Left ventricle myocardium superior (tissue), 1 donor: ENCODE measurements at regions not wholly inside any gene's neighbourhood (a gene's known extent, or its start where the extent isn't known, plus 50 kb on each side); places are given as distances from the start of the nearest gene placed in this dataset.
"Not testable (repeated sequence)": the region's sequence is repeated elsewhere in the genome, so short reads cannot be mapped to it uniquely, and the experiment has no call there.

Experiments
- ATAC-seq: fragments of 200-7000 bp; cut with Tn5 transposase; one replicate; pipeline ENCODE4 v1.9.1; 2020; ENCODE audit warnings: mild to moderate bottlenecking, moderate library complexity
- DNase-seq: peaks from one replicate; pipeline ENCODE4 v3.0.0-alpha.2; 2020
- intact Hi-C: fragments of 100-400 bp; cut with micrococcal nuclease; formaldehyde crosslinking; loops from one replicate; pipeline ENCODE4 v1.11.0; 2022
- donor health status: DM: no; HTN: yes; CAD: no; lungs with severe emphysema.

DNA sequence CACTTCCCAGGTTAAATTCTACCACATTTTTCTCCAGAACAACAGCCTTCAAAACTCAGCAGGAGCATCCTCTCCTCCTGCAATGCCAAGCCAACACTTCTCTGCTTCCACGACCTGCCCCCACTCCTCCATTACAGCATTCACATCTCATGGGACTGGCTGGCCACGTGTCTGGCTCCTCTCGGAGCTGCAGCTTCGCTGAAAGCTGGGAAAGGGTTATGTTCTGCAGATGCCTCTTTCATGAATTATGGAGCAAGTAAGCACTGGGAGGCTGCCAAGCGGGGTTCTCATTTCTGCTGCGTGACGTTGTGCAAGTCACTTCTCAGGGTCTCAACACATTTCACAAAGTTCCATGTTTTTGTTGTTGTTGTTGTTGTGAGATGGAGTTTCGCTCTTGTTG, 142.2 kb upstream of the RFLNA start:
- ATAC-seq (no peak), DNase-seq (no peak)
- intact Hi-C loops, result no loop called here

DNA sequence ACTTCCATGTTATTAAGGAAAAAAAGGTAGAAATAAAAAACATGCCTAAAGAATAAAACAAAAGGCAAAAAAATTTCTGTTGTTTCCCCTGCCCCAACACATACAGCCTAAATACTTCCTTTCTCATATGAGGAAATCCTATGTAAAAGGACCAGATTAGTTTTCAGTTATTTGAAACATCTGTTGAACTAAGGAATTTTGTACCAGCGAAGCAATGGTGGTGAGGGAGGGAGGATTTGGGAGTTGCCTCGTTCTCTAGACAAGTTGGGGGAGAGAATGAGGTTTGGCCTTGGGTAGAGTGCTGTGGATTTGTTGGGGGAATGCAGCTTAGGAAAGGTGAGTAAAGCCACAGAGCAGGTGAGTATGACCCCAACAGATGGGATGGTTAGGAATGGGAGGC, 141.5 kb upstream of the RFLNA start:
- ATAC-seq, result no peak
- no peak for DNase-seq
- intact Hi-C loops, result no loop called here

DNA sequence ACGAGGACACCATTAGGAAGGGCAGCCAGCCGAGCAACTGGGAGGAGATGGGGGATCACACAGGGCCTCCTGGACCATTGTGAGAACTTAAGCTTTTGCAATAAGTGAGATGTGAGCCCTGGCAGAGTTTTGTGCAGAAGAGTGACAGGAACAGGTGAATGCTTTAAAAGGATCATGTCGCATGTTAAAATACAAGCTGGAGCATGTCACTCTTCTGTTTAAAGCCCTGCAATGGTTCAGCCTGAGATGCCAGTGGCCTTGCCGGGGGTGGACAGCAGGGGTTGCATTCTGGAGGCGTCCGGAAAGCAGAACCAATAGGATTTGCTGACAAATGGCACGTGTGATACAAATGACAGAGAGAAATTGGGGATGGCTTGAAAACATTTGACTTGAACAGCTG, 137.5 kb upstream of the RFLNA start:
- intact Hi-C loops, result no loop called here

DNA sequence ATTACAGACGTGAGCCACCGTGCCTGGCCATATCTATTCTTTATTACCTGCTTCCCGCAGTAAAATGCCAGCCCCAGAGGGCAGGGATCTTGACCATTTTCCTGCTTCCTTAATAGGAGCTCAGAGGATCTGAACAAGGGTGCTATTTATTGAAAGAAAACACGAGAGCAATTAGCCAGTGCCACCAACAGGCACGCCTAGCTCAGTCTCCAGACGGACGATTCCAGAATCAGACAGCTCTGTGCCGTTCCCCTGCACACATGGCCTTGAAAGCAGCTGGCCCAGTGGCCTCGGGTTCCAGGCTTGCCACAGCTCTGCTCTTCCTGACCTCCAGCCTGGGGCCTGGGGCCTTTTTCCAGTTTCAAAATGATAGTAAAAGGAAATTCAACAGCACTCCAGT, 135.2 kb upstream of the RFLNA start:
- intact Hi-C loops, result no loop called here
- ATAC-seq, result no peak
- DNase-seq, result no peak

More for the DNA sequence above, 137.5 kb upstream of the RFLNA start:
- DNase-seq (no peak), ATAC-seq (no peak)

DNA sequence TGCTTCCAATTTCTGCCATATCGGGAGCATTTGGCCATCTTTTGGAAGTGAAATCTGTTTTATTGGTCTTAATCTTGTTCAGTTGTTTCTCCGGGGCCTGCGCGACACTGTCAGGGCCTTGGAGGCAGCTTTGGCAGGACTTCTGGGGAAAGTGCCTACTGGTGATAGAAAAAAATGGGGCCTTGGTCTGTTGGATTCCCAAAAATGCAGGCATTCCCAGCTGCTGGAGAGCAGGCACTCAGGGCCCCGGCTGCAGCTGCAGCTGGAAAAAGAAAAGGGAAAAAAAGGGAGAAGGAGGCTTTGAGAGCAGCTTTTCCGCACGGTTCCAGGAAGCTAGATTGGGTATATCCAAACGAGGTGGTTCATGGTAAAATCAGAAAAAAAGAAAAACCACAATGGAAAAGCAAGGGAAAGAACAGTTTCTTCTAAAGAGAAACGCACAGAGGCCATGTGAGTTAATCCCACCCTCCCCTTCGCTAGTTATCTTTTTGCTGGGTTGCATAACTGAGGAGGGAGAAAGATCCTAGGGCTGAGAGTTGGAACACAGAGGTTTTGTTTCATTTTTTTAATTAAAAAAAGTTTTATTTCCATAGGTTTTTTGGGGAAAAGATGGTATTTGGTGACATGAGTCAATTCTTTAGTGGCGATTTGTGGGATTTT, 134.7 kb upstream of the RFLNA start:
- ATAC-seq, result peak; percentile 27
- intact Hi-C loops, result no loop called here

DNA sequence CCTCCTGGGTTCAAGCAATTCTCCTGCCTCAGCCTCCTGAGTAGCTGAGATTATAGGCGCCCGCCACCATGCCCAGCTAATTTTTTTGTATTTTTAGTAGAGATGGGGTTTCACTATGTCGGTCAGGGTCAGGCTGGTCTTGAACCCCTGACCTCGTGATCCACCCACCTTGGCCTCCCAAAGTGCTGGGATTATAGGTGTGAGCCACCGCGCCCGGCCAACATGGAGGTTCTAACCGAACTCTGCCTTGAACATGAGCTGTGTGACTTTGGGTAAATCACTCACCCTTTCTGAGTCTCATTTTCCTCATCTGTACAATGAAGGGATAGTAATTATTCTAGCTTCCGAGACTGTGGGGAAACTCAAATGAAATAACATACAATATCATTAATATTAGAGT, 133.5 kb upstream of the RFLNA start:
- ATAC-seq, intact Hi-C loops, DNase-seq: not testable (repeated sequence)

More for the DNA sequence above, 134.7 kb upstream of the RFLNA start:
- no peak for DNase-seq

DNA sequence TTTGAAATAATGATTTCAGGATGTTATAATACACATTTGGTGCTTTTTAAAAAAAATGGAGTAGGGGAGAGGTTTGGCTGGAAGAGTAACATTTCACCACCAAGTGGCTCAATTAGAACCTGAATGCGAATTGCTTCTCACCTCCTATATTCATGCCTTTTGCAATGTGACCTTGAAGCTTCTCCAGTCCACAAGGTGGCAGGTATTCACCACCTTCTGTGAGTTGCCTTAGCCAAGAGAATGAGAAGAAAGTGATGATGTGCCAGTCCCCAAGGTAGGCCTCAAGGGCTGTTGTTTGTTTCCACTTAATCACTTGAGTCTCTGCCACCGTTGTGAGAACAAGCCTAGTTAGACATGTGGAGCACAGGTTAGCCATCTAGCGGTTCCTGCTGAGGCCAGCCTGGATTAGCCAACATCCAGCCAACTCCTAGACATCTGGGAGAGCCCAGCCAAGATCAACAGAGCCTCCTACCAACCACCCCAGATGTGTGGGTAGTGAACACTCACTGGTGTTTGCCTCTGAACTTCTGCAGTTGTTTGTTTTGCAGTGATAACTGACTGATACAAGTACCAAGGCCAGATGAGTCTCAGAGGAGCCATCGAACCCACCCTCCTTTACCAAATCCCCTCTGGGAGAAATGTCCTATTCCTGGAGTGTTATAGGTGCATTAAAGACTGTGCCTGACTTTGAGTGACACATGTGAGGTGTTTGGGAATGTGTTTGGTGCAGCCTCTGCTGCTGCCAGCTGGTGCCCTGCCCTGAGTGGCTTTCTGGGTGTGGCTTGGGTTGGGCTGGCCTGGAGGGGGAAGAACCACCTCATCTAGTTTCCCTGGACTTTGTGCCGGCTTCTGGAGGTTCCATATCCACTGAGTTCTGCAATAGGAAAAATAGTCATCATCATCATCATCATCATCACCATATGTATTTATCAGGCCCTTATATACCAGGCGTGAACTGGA, 132.5 kb upstream of the RFLNA start:
- ATAC-seq (no peak), DNase-seq (no peak)
- intact Hi-C loops, result no loop called here

DNA sequence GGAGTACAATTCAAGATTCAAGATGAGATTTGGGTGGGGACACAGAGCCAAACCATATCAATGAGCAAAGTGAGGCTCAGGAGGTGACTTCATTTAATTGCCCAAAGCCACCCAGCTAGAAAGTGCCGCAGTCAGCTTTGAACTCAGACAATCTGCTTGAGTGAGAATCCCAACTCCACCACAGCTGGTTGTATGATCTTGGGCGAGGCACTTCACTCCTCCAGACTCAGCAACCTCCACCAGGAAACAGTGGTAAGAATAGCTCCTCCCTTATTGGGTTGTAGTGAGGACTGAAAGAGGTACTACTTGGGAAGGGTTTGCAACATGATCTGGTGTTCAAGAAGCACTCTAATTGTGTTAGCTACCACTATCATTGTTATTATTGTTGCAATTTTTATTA, 129.2 kb upstream of the RFLNA start:
- DNase-seq (no peak), ATAC-seq (no peak)
- intact Hi-C loops, result no loop called here

DNA sequence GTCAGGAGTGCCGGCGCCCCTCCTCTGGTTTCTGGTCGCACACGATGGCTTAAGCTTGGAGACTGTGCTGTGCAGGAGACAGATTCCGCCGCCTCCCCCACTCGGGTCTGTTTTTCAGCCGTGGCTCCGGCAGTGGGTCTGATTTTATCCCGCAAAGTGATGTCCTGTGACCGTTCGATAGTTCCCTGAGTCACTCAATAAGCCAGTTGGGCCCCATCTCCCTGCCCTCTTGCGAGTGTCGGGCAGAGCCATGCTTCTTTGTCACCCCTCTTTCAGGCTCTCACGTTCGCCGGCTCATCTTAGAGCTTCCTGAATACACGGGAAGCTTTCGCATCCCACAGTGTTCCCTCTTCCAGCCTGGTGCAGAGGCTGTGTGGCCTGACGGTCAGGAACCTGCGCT, 127.8 kb upstream of the RFLNA start:
- ATAC-seq, result no peak
- DNase-seq, result no peak
- intact Hi-C loops, result no loop called here

DNA sequence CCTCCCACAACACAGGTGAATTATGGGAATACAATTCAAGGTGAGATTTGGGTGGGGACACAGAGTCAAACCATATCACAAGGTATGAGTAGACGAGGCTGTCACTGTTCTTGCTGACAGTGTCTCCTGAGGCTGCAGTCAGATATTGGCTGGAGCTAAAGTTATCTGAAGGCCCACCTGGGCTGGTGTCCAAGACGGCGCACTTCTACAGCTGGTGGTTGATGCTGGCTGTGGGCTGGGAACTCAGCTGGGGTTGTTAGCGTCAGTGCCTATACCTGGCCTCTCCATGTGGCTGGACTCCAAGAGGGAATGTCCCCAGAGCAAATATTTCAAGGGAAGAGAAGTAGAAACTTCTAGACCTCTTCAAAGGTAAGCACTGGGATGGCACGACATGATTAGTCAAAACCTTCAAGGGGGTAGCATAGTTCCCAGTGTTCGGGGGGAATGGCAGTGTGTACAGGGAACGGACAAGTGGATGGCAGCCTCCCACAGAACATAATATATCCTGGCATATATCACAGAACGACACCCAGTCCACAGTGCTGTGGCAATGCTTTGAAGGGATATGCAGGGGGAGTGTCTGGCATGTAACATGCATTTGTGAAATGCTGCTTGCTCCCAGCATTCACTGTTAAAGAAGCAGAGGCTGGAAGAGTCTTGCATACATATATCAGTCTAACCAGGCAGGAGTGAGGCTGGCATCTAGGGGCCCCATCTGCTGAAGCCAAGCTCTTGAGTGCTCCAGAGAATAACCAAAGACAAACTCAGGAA, 126.7 kb upstream of the RFLNA start:
- intact Hi-C loops, result no loop called here
- DNase-seq, result no peak
- ATAC-seq, result peak; percentile 62

DNA sequence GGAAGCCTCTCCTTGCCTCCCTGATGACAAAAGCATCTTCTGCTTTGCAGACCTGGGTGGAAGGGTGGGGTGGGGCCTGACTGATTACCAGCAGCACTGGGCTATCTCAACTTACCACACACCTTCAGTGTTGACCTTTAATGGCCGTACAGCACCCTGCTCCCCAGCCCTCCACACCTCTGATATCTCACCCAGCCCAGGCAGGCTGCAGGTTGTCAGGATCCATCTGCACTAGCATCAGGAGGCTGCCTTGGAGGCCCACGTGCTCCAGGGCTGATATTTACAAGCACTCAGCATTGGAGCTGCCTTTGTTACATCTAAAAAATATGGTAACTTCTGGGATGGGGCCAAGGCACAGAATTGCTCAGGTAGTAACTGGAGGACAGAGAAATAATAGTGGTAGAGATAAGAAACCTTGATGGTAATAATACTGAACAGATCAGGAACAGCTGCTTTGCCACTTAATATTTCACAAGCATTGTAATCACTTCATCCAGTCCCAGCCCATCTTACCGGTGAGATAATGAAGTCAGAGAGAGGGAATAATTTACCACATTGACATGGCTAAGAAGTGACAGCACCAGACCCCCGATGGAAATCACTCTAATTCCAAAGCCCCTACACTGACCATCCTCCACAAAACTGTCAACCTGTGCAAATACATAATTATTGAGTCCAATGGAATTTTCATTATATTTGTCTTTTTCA, 125.2 kb upstream of the RFLNA start:
- ATAC-seq (no peak), DNase-seq (no peak)
- intact Hi-C loops, result no loop called here

DNA sequence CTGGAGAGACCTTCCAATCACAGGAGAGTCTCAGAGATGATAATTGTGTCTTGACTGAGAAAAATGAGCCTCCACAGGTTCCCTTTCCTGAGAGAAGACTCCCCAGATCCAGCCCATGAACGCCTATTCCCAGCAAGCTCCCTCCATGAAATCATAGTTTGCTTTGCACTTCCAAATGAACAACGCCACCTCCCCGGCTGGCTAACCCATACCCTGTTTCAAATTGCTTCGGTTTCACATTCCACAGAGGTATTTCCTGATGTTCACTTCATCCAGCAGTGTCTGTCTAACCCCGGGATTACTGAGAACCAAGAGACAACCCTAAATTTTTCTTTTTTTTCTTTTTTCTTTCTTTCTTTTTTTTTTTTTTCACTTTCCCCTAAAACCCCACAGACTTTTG, 124.1 kb upstream of the RFLNA start:
- intact Hi-C loops, result no loop called here
- no peak for ATAC-seq

DNA sequence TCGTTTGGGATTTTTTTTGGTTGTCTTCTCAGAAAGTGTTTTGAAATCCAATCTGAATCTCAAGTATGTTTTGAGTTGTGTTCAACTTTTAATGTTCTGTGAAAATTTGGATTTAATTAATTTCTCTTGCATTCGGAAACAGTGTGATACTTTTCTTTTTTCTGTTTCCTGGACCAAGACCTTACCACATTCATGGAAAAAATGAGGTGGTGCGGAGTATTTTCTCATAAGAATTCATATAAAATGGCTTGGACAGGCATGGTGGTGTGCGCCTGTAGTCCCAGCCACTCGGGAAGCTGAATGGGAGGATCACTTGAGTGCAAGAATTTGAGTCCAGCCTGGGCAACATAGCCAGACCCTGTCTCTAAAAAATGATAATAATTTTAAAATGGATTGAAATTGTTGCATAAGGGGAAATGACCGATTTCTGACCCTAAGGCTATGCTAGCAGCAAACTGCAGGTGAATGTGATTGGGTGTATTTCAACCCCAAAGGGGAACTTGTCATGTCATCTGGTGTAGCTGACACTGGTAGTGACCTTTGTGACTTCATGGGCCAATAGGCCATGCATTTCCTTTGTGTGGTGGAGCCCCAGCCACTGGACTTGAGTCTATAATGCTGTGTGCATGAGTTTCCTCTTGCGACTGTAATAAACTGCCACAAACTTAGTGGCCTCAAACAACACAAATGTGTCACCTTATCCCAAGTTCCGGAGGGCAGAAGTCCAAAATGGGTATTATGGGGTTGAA, 123.5 kb upstream of the RFLNA start:
- intact Hi-C loops, result no loop called here
- ATAC-seq, result no peak
- DNase-seq, result no peak

More for the DNA sequence above, 124.1 kb upstream of the RFLNA start:
- DNase-seq, result no peak

DNA sequence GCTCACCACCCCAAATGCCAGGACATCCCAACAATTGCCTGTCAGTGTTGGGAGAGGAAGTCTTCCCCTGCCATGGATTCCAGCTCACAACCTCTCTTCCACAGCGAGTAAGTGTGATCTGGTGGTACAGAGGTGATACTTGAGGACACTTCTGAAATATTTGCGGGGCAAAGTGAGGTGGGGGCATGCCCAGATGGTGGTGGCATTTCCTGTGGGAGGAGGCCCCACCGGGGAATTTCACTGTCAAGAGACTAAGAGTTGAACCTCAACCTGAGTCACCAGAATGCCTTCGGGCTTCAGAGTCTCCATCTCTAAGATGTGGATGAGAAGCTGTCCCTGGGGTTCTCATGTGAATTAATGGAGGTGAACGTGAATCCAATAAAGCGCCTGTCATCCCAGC, 122.3 kb upstream of the RFLNA start:
- intact Hi-C loops, result no loop called here

DNA sequence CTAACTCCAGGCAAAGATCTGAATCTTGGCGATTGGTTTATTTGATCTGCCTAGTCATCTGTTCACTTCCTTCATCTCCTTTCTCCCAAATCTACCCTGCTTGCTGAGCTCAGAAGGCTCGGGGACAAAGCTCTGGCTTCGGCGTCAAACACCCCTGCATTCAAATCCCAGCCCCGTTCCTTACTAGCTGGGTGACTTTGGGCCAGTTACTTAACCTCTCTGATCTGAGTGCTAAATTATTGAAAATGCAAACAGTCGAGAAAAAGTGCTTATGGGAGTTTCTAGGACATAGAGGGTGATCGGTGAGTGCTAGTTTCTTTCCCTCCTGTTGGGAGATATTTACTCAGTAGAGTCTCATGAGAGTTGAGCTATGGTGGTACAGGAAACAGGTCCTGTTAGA, 121.2 kb upstream of the RFLNA start:
- ATAC-seq (no peak), DNase-seq (no peak)
- intact Hi-C loops, result no loop called here

More for the DNA sequence above, 122.3 kb upstream of the RFLNA start:
- ATAC-seq, result no peak
- no peak for DNase-seq

DNA sequence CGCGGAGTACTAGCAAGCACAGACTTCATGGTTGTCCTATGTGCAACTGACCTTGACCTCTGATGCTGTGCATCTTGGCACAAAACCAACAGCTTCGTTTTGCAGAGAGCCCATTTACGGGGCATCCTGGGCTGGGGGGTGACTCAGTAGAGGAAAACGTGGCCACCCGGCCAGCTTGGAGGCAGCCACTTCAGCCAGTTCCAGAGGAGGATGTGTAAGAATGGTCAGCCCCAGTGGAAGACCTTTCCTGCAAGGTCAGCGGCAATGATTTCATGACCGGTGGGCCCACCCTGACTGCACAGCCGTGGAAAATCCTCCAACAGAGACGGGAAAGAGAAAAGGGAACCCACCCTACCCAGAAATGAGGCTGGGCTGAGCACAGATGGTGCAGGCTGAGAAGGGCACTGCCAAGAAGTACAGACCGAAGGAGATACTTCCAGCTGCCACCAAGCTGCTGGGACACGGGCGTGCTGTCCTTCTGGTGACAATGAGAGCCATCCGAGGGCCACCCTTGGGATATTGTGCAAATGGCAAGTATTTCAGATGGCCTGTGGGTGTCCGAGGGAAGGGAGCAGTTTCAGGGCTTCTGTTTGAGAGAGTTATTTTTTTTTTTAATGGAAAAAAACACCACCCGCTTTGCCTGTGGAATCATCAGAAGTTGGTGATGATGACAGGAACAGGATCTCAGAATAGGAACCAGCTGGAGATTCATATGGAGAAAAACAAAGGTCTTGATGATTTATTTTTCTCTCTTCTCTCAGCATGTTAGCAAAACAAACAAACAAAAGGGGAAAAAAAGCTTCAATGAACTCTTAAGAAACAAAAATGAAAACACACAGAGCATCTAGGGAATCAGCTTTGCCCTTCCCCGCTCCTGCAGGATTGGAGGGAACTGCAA, 120.2 kb upstream of the RFLNA start:
- intact Hi-C loops, result no loop called here
- DNase-seq (no peak), ATAC-seq (peak; percentile 29)

DNA sequence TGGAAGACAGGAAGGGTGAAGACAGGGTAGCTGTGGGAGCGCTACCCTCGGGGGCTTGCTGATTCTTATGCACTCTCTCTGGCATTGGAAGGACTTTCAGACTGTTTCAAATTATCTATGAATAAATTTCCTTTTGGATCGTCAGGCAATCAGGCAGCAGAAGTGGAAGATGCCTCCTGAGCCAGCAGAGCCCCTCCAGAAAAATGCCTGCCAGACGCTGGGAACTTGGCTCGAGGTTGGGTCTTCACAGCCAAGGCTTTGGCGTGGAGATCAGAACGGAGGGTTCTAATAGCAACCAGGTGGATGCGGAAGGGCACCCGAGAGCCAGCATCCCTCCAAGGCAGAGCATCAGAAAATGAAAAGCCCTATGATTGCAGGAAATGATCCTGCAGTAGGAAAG, 119.2 kb upstream of the RFLNA start:
- intact Hi-C loops, result no loop called here
- DNase-seq (no peak), ATAC-seq (no peak)
